ENCODE measurements at regions not wholly inside any gene's neighbourhood (a gene's known extent, or its start where the extent isn't known, plus 50 kb on each side); places are given as distances from the start of the nearest gene placed in this dataset.
A peak's percentile ranks its signal among the peaks of the same experiment; 100 is the strongest.
"Not testable (repeated sequence)": the region's sequence is repeated elsewhere in the genome, so short reads cannot be mapped to it uniquely, and the experiment has no call there.

DNA sequence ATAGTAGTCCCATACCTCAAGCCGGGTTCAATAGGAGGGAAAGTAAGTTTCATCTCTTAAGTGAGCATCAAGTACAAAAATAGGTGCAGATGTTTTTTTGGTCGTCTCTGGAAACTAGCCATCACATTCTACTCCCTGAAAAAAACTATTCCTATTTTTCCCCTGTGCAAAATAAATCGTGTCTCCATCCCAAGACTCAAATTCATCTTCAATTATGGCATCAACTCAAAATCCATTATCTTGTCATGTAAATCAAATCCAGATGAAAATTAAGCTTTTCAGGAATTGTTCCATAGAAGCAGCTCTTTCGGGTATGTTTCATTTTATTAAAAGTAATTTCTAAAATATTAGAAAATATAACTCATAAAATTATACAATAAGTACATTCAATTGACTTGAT, 1368.4 kb downstream of the GRIK2 start:
- no peak overlapping the region for H3K27ac ChIP-seq (ENCODE audit: low read depth in 1 of 2, low read length in 2 of 2)
- DNase-seq (no peak), ATAC-seq (ENCODE audit: low FRiP score) (no peak)
- intact Hi-C loops (cut with DNase I): no loop called here
- H3K9me3 ChIP-seq (ENCODE audit: control insufficient read depth, low read length): no peaks in the 10 kb centered on the region
- no peaks in the 10 kb centered on the region for H3K27me3 ChIP-seq (ENCODE audit: control insufficient read depth in 1 of 2, insufficient read depth in 2 of 2, low read length in 1 of 2)
- no peak overlapping the region for H3K4me3 ChIP-seq (ENCODE audit: low read length in 2 of 2)
- no peaks in the 10 kb centered on the region for H3K36me3 ChIP-seq (ENCODE audit: control insufficient read depth in 1 of 2, insufficient read depth in 2 of 2, low read length in 1 of 2)
- H3K4me1 ChIP-seq (ENCODE audit: control insufficient read depth in 1 of 2, insufficient read depth in 2 of 2, low read length in 2 of 2): no peaks in the 10 kb centered on the region
- WGBS, 2 donors: 37 to 49% methylated on average over 4 of the region's 4 CpGs

DNA sequence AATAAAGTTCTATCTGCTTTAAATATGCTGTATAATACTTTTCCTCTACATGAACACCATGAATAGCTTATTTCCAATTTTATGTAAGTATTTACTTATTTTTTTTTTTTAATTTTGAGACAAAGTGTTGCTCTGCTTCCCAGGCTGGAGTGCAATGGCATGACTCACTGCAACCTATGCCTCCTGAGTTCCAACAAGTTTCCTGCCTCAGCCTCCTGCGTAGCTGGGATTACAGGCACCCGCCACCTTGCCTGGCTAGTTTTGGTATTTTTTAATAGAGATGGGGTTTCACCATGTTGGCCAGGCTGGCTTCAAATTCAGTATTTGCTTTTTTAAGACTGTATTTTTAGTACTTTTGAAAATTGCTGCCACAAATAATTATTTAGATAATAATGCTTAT, 1365.9 kb downstream of the GRIK2 start:
- ATAC-seq (ENCODE audit: low FRiP score) (no peak), DNase-seq (no peak)
- H3K27ac ChIP-seq (ENCODE audit: low read depth in 1 of 2, low read length in 2 of 2): no peak overlapping the region
- intact Hi-C loops (cut with DNase I): no loop called here
- H3K4me1 ChIP-seq (ENCODE audit: control insufficient read depth in 1 of 2, insufficient read depth in 2 of 2, low read length in 2 of 2): no peaks in the 10 kb centered on the region
- H3K27me3 ChIP-seq (ENCODE audit: control insufficient read depth in 1 of 2, insufficient read depth in 2 of 2, low read length in 1 of 2): no peaks in the 10 kb centered on the region
- WGBS, 2 donors: 93% methylated on average over 2 of the region's 2 CpGs
- H3K9me3 ChIP-seq (ENCODE audit: control insufficient read depth, low read length): no peaks in the 10 kb centered on the region
- H3K36me3 ChIP-seq (ENCODE audit: control insufficient read depth in 1 of 2, insufficient read depth in 2 of 2, low read length in 1 of 2): no peaks in the 10 kb centered on the region
- no peak overlapping the region for H3K4me3 ChIP-seq (ENCODE audit: low read length in 2 of 2)

DNA sequence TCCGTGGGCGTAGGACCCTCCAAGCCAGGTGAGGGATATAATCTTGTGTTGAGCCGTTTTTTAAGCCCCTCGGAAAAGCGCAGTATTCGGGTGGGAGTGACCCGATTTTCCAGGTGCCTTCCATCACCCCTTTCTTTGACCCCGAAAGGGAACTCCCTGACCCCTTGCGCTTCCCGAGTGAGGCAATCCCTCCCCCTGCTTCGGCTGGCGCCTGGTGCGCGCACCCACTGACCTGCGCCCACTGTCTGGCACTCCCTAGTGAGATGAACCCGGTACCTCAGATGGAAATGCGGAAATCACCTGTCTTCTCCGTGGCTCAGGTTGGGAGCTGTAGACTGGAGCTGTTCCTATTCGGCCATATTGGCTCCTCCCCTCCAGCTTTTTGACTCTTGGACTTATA, 1365.0 kb downstream of the GRIK2 start:
- not testable (repeated sequence) for H3K36me3 ChIP-seq (ENCODE audit: control insufficient read depth in 1 of 2, insufficient read depth in 2 of 2, low read length in 1 of 2); DNase-seq
- 92 to 95% methylated on average over 19 of the region's 19 CpGs for WGBS, 2 donors

DNA sequence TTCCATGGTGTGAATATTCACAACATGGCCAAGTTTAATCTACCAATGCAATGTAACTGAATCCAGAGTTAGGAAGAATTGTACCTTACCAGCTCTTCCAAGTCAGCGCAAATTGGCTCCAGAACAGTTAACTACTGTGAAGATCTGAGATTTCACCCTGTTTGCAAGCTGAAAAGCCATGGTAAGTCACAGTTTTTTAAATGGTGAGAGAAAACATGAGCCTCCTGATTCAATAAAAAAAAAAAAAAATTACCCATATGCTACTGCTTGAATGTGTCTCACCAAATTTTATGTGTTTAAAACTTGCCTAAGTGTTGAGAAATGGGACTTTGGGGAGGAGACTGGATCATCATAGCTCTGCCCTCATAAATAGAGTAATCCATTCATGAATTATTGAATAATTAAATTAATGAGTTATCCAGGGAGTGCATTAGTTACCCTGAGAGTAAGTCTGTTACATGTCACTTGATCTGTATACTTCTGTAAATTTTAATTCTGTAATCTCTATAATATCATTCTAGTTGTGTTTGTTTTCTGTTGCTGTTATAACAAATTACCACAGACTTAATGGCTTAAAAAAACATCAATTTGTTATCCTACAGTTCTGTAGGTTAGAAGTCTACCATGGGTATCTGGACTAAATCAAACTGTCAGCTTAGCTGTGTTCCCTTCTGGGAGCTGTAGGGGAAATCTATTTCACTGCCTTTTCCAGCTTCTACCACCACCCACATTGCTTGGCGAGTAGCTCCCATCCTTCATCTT, 1355.9 kb downstream of the GRIK2 start:
- intact Hi-C loops (cut with DNase I): no loop called here
- ATAC-seq (ENCODE audit: low FRiP score): no peak
- H3K4me1 ChIP-seq (ENCODE audit: control insufficient read depth in 1 of 2, insufficient read depth in 2 of 2, low read length in 2 of 2): no peaks in the 10 kb centered on the region
- no peak for DNase-seq
- H3K27me3 ChIP-seq (ENCODE audit: control insufficient read depth in 1 of 2, insufficient read depth in 2 of 2, low read length in 1 of 2): no peaks in the 10 kb centered on the region
- no peak overlapping the region for H3K4me3 ChIP-seq (ENCODE audit: low read length in 2 of 2)
- H3K9me3 ChIP-seq (ENCODE audit: control insufficient read depth, low read length): no peaks in the 10 kb centered on the region
- H3K36me3 ChIP-seq (ENCODE audit: control insufficient read depth in 1 of 2, insufficient read depth in 2 of 2, low read length in 1 of 2): no peaks in the 10 kb centered on the region
- WGBS, 2 donors: 54 to 60% methylated on average over 2 of the region's 2 CpGs
- H3K27ac ChIP-seq (ENCODE audit: low read depth in 1 of 2, low read length in 2 of 2): no peak overlapping the region

More for the DNA sequence above, 1365.0 kb downstream of the GRIK2 start:
- intact Hi-C loops (cut with DNase I); H3K27ac ChIP-seq (ENCODE audit: low read depth in 1 of 2, low read length in 2 of 2); H3K9me3 ChIP-seq (ENCODE audit: control insufficient read depth, low read length); H3K27me3 ChIP-seq (ENCODE audit: control insufficient read depth in 1 of 2, insufficient read depth in 2 of 2, low read length in 1 of 2); H3K4me3 ChIP-seq (ENCODE audit: low read length in 2 of 2); ATAC-seq (ENCODE audit: low FRiP score); H3K4me1 ChIP-seq (ENCODE audit: control insufficient read depth in 1 of 2, insufficient read depth in 2 of 2, low read length in 2 of 2): not testable (repeated sequence)

DNA sequence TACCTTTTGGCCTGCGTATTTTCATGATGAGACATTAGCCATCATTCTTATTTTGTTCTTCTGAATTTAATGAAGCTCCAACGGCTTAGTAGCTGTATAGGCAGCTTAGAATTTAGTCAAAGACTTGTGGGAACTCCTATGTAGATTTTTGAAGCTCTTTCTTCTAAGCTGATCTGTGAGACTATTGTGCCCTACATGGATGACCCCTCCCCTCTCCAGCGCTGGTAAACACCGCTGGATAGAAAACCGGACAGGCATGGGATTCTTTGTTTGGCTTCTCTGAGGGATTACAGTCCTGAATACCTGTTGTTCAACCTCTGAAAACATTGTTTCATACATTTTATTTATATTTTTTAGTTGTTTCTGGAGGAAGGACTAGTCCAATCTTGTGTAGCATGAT, 1353.4 kb downstream of the GRIK2 start:
- ATAC-seq (ENCODE audit: low FRiP score) (no peak), DNase-seq (no peak)
- Histone ChIP-seq H3K4me3 (ENCODE audit: low read length in 2 of 2) (no peak overlapping the region), H3K4me1 (ENCODE audit: control insufficient read depth in 1 of 2, insufficient read depth in 2 of 2, low read length in 2 of 2) (no peaks in the 10 kb centered on the region), H3K27ac (ENCODE audit: low read depth in 1 of 2, low read length in 2 of 2) (no peak overlapping the region), H3K36me3 (ENCODE audit: control insufficient read depth in 1 of 2, insufficient read depth in 2 of 2, low read length in 1 of 2) (no peaks in the 10 kb centered on the region), H3K9me3 (ENCODE audit: control insufficient read depth, low read length) (no peaks in the 10 kb centered on the region), H3K27me3 (ENCODE audit: control insufficient read depth in 1 of 2, insufficient read depth in 2 of 2, low read length in 1 of 2) (no peaks in the 10 kb centered on the region)
- WGBS, 2 donors: 86 to 92% methylated on average over 5 of the region's 5 CpGs
- intact Hi-C loops (cut with DNase I): no loop called here

DNA sequence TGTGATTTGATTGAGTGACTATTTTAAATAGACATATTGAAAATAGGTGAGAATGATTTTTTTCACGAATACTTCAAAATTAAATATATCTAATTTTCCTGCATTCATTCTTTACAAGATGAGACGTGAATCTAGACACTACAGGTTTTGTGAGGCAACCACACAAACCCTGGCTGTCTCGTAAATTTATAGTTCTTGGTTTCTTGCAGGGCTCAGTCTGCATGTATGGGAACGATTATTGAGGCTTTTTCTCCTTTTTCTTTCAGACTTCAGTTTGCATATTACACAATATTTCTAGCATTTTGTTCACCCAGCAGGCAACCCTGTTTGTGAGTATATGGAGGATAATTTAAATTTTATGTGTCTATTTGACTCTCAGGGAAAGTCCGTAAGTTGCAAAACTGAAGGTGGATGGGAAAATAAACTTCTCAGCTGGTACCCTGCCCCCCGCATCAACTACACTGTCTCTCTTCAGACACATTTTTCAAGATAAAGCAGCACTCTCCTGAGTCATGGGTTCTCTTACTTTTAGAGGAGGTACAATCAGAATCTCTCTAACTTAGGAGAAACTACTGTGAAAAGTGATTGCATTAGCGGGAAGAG, 1349.3 kb downstream of the GRIK2 start:
- Histone ChIP-seq H3K9me3 (ENCODE audit: control insufficient read depth, low read length) (no peaks in the 10 kb centered on the region), H3K36me3 (ENCODE audit: control insufficient read depth in 1 of 2, insufficient read depth in 2 of 2, low read length in 1 of 2) (no peaks in the 10 kb centered on the region), H3K27me3 (ENCODE audit: control insufficient read depth in 1 of 2, insufficient read depth in 2 of 2, low read length in 1 of 2) (no peaks in the 10 kb centered on the region), H3K27ac (ENCODE audit: low read depth in 1 of 2, low read length in 2 of 2) (no peak overlapping the region), H3K4me3 (ENCODE audit: low read length in 2 of 2) (no peak overlapping the region), H3K4me1 (ENCODE audit: control insufficient read depth in 1 of 2, insufficient read depth in 2 of 2, low read length in 2 of 2) (no peaks in the 10 kb centered on the region)
- 46 to 54% methylated on average over 7 of the region's 7 CpGs for WGBS, 2 donors
- no peak for ATAC-seq (ENCODE audit: low FRiP score)
- intact Hi-C loops (cut with DNase I): no loop called here
- no peak for DNase-seq

DNA sequence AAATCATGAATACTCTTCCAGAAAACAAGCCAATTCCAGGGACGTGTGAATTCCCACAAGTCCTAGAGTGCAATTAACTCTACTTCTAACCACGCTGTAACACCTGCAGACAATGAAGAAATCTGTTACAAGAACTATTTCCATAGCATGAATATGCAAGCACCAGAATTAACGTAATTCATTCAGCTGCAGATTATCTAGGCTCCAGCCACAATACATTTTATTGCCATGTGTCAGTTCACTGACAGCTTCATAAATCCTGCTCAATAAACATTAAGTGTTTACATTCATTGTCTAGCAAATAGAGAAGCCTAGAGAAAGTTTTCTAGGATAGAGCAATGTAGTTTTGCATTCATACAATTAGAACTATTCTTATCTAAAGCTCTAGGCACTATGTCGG, 1348.5 kb downstream of the GRIK2 start:
- Histone ChIP-seq H3K36me3 (ENCODE audit: control insufficient read depth in 1 of 2, insufficient read depth in 2 of 2, low read length in 1 of 2) (no peaks in the 10 kb centered on the region), H3K27ac (ENCODE audit: low read depth in 1 of 2, low read length in 2 of 2) (no peak overlapping the region), H3K4me1 (ENCODE audit: control insufficient read depth in 1 of 2, insufficient read depth in 2 of 2, low read length in 2 of 2) (no peaks in the 10 kb centered on the region), H3K9me3 (ENCODE audit: control insufficient read depth, low read length) (no peaks in the 10 kb centered on the region), H3K27me3 (ENCODE audit: control insufficient read depth in 1 of 2, insufficient read depth in 2 of 2, low read length in 1 of 2) (no peaks in the 10 kb centered on the region), H3K4me3 (ENCODE audit: low read length in 2 of 2) (no peak overlapping the region)
- no peak for DNase-seq
- ATAC-seq (ENCODE audit: low FRiP score): no peak
- WGBS, 2 donors: 41 to 42% methylated on average over 4 of the region's 4 CpGs
- intact Hi-C loops (cut with DNase I): no loop called here

DNA sequence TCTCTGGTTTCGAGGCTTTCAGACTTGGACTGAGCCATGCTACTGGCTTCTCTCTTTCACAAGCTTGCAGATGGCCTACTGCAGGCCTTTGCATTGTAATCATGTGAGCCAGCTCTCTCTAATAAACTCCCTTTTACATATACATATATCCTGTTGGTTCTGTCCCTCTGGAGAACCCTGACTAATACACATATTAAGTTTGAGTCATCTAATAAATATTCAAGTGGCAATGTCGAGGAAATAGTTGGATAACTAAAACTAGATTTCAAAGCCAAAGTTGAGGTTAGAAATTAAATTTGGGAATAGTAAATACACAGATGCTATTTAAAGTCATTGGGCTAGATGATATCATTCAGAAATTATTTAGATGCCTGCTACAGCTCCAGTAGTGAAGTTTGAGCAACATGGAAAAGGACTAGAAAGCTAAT, 1343.4 kb downstream of the GRIK2 start:
- Histone ChIP-seq H3K36me3 (ENCODE audit: control insufficient read depth in 1 of 2, insufficient read depth in 2 of 2, low read length in 1 of 2) (no peaks in the 10 kb centered on the region), H3K27ac (ENCODE audit: low read depth in 1 of 2, low read length in 2 of 2) (peak overlapping the region in 1 of 2 donors; percentile 86), H3K4me3 (ENCODE audit: low read length in 2 of 2) (no peak overlapping the region), H3K27me3 (ENCODE audit: control insufficient read depth in 1 of 2, insufficient read depth in 2 of 2, low read length in 1 of 2) (no peaks in the 10 kb centered on the region), H3K4me1 (ENCODE audit: control insufficient read depth in 1 of 2, insufficient read depth in 2 of 2, low read length in 2 of 2) (peaks cover 0 to 3% of the 10 kb centered on the region in 2 donors), H3K9me3 (ENCODE audit: control insufficient read depth, low read length) (no peaks in the 10 kb centered on the region)
- ATAC-seq (ENCODE audit: low FRiP score): peak; percentile 57
- no peak for DNase-seq
- WGBS, 2 donors: 6 to 9% methylated on average over 2 of the region's 2 CpGs
- intact Hi-C loops (cut with DNase I): no loop called here

DNA sequence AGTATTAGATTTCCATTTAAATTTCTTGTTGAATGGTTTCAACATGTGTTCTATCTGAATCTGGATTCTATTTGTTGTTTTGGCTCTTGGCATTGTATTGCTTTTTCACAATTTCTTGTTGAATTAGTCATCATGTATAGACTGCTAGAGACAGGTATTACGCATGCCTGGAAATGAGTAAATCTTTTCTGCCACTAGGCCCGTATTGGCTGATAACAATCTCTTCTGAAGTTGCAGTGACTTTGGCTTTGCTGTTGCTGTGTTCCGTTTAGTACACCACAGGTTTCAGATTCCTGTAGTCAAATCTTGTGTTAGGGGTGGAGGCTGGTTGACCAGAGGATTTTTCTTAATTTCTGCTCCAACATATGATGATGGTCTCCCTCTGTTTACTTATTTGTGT, 1339.4 kb downstream of the GRIK2 start:
- no peak for ATAC-seq (ENCODE audit: low FRiP score)
- Histone ChIP-seq H3K9me3 (ENCODE audit: control insufficient read depth, low read length) (no peaks in the 10 kb centered on the region), H3K4me3 (ENCODE audit: low read length in 2 of 2) (no peak overlapping the region), H3K36me3 (ENCODE audit: control insufficient read depth in 1 of 2, insufficient read depth in 2 of 2, low read length in 1 of 2) (no peaks in the 10 kb centered on the region), H3K27ac (ENCODE audit: low read depth in 1 of 2, low read length in 2 of 2) (no peak overlapping the region), H3K27me3 (ENCODE audit: control insufficient read depth in 1 of 2, insufficient read depth in 2 of 2, low read length in 1 of 2) (no peaks in the 10 kb centered on the region), H3K4me1 (ENCODE audit: control insufficient read depth in 1 of 2, insufficient read depth in 2 of 2, low read length in 2 of 2) (peaks cover 0 to 3% of the 10 kb centered on the region in 2 donors)
- intact Hi-C loops (cut with DNase I): no loop called here
- WGBS, 2 donors: 63 to 64% methylated on average over 3 of the region's 3 CpGs
- no peak for DNase-seq
